Neuronal stem cell (in vitro differentiated cells): ENCODE measurements at regions not wholly inside any gene's neighbourhood (a gene's known extent, or its start where the extent isn't known, plus 50 kb on each side); places are given as distances from the start of the nearest gene placed in this dataset.

Experiments used
- DNase-seq: peaks from one replicate; pipeline ENCODE4 v3.0.0-alpha.2; 2013; ENCODE audit warnings: low spot score
- H2AFZ ChIP-seq: one replicate; pipeline ENCODE4 v1.6.1; 2013; ENCODE audit warnings: mild to moderate bottlenecking, low read length, inconsistent platforms
- H2AK5ac ChIP-seq: 2 replicates; pipeline ENCODE4 v1.6.1; 2013; ENCODE audit warnings: low read depth, mild to moderate bottlenecking, inconsistent platforms, low read length, moderate library complexity, mixed read lengths
- H2BK120ac ChIP-seq: 2 replicates; pipeline ENCODE4 v1.6.1; 2013; ENCODE audit warnings: low read depth, mild to moderate bottlenecking, inconsistent platforms, low read length, moderate library complexity, mixed read lengths
- H2BK12ac ChIP-seq: one replicate; pipeline ENCODE4 v1.6.1; 2013; ENCODE audit warnings: low read length, inconsistent platforms
- H2BK15ac ChIP-seq: 2 replicates; pipeline ENCODE4 v1.6.1; 2013; ENCODE audit warnings: mild to moderate bottlenecking, low read length, inconsistent platforms, mixed read lengths
- H2BK5ac ChIP-seq: one replicate; pipeline ENCODE4 v1.6.1; 2013; ENCODE audit warnings: inconsistent platforms, mild to moderate bottlenecking, low read length, moderate library complexity
- H3K14ac ChIP-seq: one replicate; pipeline ENCODE4 v1.6.1; 2013; ENCODE audit warnings: low read length, inconsistent platforms
- H3K18ac ChIP-seq: 2 replicates; pipeline ENCODE4 v1.6.1; 2013; ENCODE audit warnings: low read length, inconsistent platforms
- H3K23ac ChIP-seq: 2 replicates; pipeline ENCODE4 v1.6.1; 2013; ENCODE audit warnings: low read depth, mild to moderate bottlenecking, mixed read lengths, low read length, inconsistent platforms; ENCODE audit not compliant: poor library complexity
- H3K27ac ChIP-seq: replicated peaks from 3 replicates; pipeline ENCODE4 v1.5.1; 2013; ENCODE audit warnings: low read length, inconsistent platforms
- H3K27me3 ChIP-seq, 3 experiments: 2 replicates each; pipeline ENCODE4 v1.6.1; 2013; ENCODE audit warnings: low read length in 3 of 3, mild to moderate bottlenecking in 2 of 3, inconsistent platforms in 1 of 3, low read depth in 1 of 3, mixed read lengths in 1 of 3, moderate library complexity in 1 of 3; ENCODE audit not compliant: control insufficient read depth in 3 of 3, insufficient read depth in 3 of 3
- H3K36me3 ChIP-seq, 2 donors: replicated peaks in 1 of 2; 2 replicates each; pipeline ENCODE4 v1.6.1; 2013; ENCODE audit warnings: low read length in 2 of 2; ENCODE audit not compliant: control insufficient read depth in 2 of 2, insufficient read depth in 2 of 2
- H3K4ac ChIP-seq: 2 replicates; pipeline ENCODE4 v1.6.1; 2013; ENCODE audit warnings: inconsistent platforms, mild to moderate bottlenecking, low read length, moderate library complexity
- H3K4me1 ChIP-seq, 2 donors: 1 replicate in 1 of 2; 2 replicates in 1 of 2; pipeline ENCODE4 v1.6.1; 2013; ENCODE audit warnings: low read length in 2 of 2, low read depth in 1 of 2; ENCODE audit not compliant: control insufficient read depth in 2 of 2, insufficient read depth in 1 of 2
- H3K4me2 ChIP-seq: one replicate; pipeline ENCODE4 v1.6.1; 2013; ENCODE audit warnings: mild to moderate bottlenecking, low read length, inconsistent platforms; ENCODE audit not compliant: insufficient read depth, poor library complexity, severe bottlenecking
- H3K4me3 ChIP-seq, 2 donors: 2 replicates each; pipeline ENCODE4 v1.5.1; 2013; ENCODE audit warnings: low read length in 2 of 2, mild to moderate bottlenecking in 2 of 2, inconsistent platforms in 1 of 2, moderate library complexity in 1 of 2
- H3K79me1 ChIP-seq: one replicate; pipeline ENCODE4 v1.6.1; 2013; ENCODE audit warnings: low read depth, mild to moderate bottlenecking, inconsistent platforms, low read length, moderate library complexity
- H3K9ac ChIP-seq: one replicate; pipeline ENCODE4 v1.6.1; 2013; ENCODE audit warnings: mild to moderate bottlenecking, low read depth, low read length, inconsistent platforms; ENCODE audit not compliant: poor library complexity
- H3K9me3 ChIP-seq, 2 donors: replicated peaks in 1 of 2; 2 replicates each; pipeline versions ENCODE3 to v1.6.1; 2013; ENCODE audit warnings: low read length in 2 of 2, mild to moderate bottlenecking in 2 of 2, inconsistent platforms in 1 of 2, low read depth in 1 of 2, mixed read lengths in 1 of 2, moderate library complexity in 1 of 2; ENCODE audit not compliant: control insufficient read depth in 2 of 2, insufficient read depth in 1 of 2
- H4K8ac ChIP-seq: one replicate; pipeline ENCODE4 v1.6.1; 2013; ENCODE audit warnings: low read depth, mild to moderate bottlenecking, inconsistent platforms, low read length, moderate library complexity
- H4K91ac ChIP-seq: one replicate; pipeline ENCODE4 v1.6.1; 2013; ENCODE audit warnings: low read length, low read depth, mild to moderate bottlenecking, inconsistent platforms; ENCODE audit not compliant: poor library complexity
- WGBS, 2 donors: extraction: QIAGEN DNeasy Blood & Tissue Kit; methylation state at CpG; one replicate each; pipeline ENCODE4 v1.1.7; 2013; ENCODE audit warnings: missing lambda C conversion rate in 2 of 2, mixed read lengths in 1 of 2; ENCODE audit not compliant: insufficient read length in 2 of 2, insufficient replicate concordance in 1 of 2; ENCODE audit errors: extremely low coverage in 2 of 2; 5-methylcytosine and 5-hydroxymethylcytosine counted together

DNA sequence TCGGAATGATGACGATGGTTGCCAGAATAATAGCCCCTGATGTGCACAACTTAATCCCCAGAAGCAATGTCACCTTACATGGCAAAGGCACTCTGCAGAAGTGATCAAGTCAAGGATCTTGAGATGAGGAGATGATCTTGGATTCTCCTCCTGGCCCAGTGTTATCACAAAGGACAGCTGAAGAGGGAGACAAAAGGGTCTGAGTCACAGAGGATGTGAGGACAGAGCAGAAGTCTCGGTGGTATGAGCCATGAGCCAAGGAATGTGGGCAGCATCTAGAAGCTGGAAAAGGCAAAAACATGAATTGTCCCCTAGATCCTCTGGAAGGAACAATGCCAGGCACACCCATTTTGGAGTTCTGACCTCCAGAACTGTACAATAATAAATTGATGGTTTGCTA, 358.5 kb downstream of the MYCN start:
- H2BK12ac ChIP-seq: no peak overlapping the region
- no peak overlapping the region for H3K9ac ChIP-seq
- no peak overlapping the region for H2AFZ ChIP-seq
- H3K79me1 ChIP-seq: no peaks in the 10 kb centered on the region
- H3K23ac ChIP-seq: no peak overlapping the region
- H3K27ac ChIP-seq: no peak overlapping the region
- no peak overlapping the region for H4K91ac ChIP-seq
- H3K4ac ChIP-seq: no peak overlapping the region
- peaks cover 10 to 13% of the 10 kb centered on the region in 2 donors for H3K4me1 ChIP-seq
- no peak overlapping the region for H3K14ac ChIP-seq
- H3K4me3 ChIP-seq: no peak overlapping the region
- WGBS, 2 donors: no CpG with 5 or more reads among the region's 3 CpGs
- H3K4me2 ChIP-seq: no peak overlapping the region
- no peak overlapping the region for H2BK5ac ChIP-seq
- H3K27me3 ChIP-seq: no peaks in the 10 kb centered on the region
- H3K18ac ChIP-seq: no peak overlapping the region
- H2AK5ac ChIP-seq: no peak overlapping the region
- no peak overlapping the region for H4K8ac ChIP-seq
- no peak overlapping the region for H2BK120ac ChIP-seq
- DNase-seq: no peak
- H3K9me3 ChIP-seq: peaks cover 5 to 19% of the 10 kb centered on the region in 2 donors
- peaks cover 0 to 2% of the 10 kb centered on the region in 2 donors for H3K36me3 ChIP-seq
- H2BK15ac ChIP-seq: no peak overlapping the region

DNA sequence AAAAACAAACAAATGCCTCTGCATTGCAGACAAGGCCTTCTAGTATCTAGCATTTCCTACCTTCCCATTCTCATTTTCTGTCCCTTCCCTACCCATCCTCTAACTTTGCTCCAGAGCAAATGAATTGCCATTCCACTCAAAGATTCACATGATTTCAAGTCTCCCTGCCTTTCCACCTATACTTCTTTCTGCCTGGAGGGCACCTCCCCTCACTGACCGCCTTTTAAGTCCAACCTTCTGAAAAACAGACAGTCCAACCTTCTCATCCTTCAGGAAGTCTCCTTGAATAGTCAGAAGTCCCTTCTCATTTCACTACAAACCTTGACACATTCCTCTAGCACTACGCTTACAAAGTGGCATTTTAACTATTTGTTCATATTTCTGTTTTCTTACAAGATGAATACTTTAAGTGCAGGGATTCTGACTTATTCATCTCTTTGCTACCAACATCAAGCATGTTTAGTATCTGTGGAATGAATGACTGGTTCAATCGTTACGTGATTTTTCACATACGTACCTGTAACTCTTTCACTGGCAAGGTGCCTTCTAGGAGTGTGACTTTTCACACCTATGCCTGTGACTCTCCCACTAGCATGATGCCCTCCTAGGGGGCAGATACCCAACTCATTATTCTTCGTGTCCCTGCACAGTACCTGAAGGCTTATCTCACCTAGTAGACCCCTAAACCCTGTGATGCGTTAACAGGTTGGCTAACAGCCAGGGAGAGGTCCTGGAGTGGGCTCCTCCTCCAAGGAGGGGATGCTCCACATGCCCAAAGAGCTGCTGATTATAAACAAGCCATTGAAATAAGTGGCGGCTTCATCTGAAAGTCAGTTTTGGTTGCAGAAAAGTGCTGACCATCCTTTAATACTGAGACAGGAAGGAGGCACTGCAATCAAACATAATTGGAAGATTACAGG, 356.2 kb downstream of the MYCN start:
- no peak for DNase-seq
- Histone ChIP-seq H3K79me1 (no peaks in the 10 kb centered on the region), H3K9ac (no peak overlapping the region), H3K4me1 (peaks cover 0 to 2% of the 10 kb centered on the region in 2 donors), H2BK12ac (no peak overlapping the region), H3K4me3 (no peak overlapping the region), H4K8ac (no peak overlapping the region), H2AFZ (no peak overlapping the region), H2BK15ac (no peak overlapping the region), H3K4me2 (no peak overlapping the region), H4K91ac (no peak overlapping the region), H3K4ac (no peak overlapping the region), H3K14ac (no peak overlapping the region), H2AK5ac (no peak overlapping the region), H3K18ac (peak overlapping the region; percentile 53), H3K36me3 (peaks cover 0 to 2% of the 10 kb centered on the region in 2 donors), H3K27ac (no peak overlapping the region), H3K9me3 (peaks cover 4 to 15% of the 10 kb centered on the region in 2 donors), H2BK120ac (no peak overlapping the region), H3K23ac (no peak overlapping the region), H2BK5ac (no peak overlapping the region), H3K27me3 (no peaks in the 10 kb centered on the region)
- WGBS, 2 donors: no CpG with 5 or more reads among the region's 8 CpGs

DNA sequence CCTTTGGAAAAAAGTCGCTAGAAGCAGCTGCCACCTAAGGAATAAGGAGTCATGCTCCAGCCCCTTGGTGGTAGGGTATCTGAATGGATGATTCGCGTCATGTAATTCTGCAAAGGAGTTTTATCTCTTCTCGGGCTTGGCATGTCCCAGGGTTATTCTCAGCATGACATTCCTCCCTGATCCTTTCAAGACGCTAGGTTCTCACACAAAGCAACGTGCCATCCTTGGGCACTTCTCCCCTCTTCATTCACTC, 355.6 kb downstream of the MYCN start:
- H3K9me3 ChIP-seq: peaks cover 3 to 15% of the 10 kb centered on the region in 2 donors
- H2BK12ac ChIP-seq: no peak overlapping the region
- H3K27ac ChIP-seq: no peak overlapping the region
- no peak overlapping the region for H2BK120ac ChIP-seq
- H3K4ac ChIP-seq: no peak overlapping the region
- H3K23ac ChIP-seq: no peak overlapping the region
- no peak overlapping the region for H4K91ac ChIP-seq
- H3K4me3 ChIP-seq: no peak overlapping the region
- H3K79me1 ChIP-seq: no peaks in the 10 kb centered on the region
- H2AK5ac ChIP-seq: no peak overlapping the region
- DNase-seq: no peak
- H2BK5ac ChIP-seq: no peak overlapping the region
- H2BK15ac ChIP-seq: no peak overlapping the region
- no peak overlapping the region for H3K14ac ChIP-seq
- H3K9ac ChIP-seq: no peak overlapping the region
- no peak overlapping the region for H3K18ac ChIP-seq
- H4K8ac ChIP-seq: no peak overlapping the region
- H3K27me3 ChIP-seq: no peaks in the 10 kb centered on the region
- peaks cover 0 to 2% of the 10 kb centered on the region in 2 donors for H3K36me3 ChIP-seq
- no CpG with 5 or more reads among the region's 6 CpGs for WGBS, 2 donors
- peaks cover 0 to 2% of the 10 kb centered on the region in 2 donors for H3K4me1 ChIP-seq
- H2AFZ ChIP-seq: no peak overlapping the region
- no peak overlapping the region for H3K4me2 ChIP-seq

DNA sequence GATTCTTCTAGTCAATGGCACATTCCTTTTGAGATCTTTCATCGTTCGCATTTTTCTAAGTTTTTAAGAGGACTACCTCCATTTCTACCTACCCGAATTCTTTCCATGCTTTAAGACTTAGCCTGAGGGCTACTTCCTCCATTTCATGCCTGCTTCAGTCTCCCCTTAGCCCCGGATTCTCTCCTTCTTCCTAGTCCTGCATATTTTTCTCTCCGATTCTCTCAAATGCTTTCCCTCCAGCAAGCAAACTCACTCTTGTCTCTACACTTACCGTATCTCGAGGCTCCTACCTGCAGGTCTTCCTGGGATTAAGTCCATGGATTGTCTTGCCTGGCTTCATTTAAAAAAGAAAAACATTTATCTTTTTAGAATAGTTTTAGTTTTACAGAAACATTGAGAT, 354.4 kb downstream of the MYCN start:
- H3K9ac ChIP-seq: no peak overlapping the region
- H4K8ac ChIP-seq: no peak overlapping the region
- peaks cover 0 to 2% of the 10 kb centered on the region in 2 donors for H3K4me1 ChIP-seq
- H3K18ac ChIP-seq: no peak overlapping the region
- no peak overlapping the region for H3K14ac ChIP-seq
- no peaks in the 10 kb centered on the region for H3K79me1 ChIP-seq
- H2BK5ac ChIP-seq: no peak overlapping the region
- H2BK15ac ChIP-seq: no peak overlapping the region
- no peak overlapping the region for H3K4me2 ChIP-seq
- no peak for DNase-seq
- H2BK120ac ChIP-seq: no peak overlapping the region
- no peak overlapping the region for H2AK5ac ChIP-seq
- H4K91ac ChIP-seq: no peak overlapping the region
- H3K23ac ChIP-seq: no peak overlapping the region
- H3K4me3 ChIP-seq: no peak overlapping the region
- H3K4ac ChIP-seq: no peak overlapping the region
- no peaks in the 10 kb centered on the region for H3K27me3 ChIP-seq
- H2AFZ ChIP-seq: no peak overlapping the region
- H3K27ac ChIP-seq: no peak overlapping the region
- no CpG with 5 or more reads among the region's 7 CpGs for WGBS, 2 donors
- H2BK12ac ChIP-seq: no peak overlapping the region
- peaks cover 3 to 7% of the 10 kb centered on the region in 2 donors for H3K9me3 ChIP-seq
- H3K36me3 ChIP-seq: peaks cover 0 to 2% of the 10 kb centered on the region in 2 donors
